GM23338 (cell line): ENCODE measurements at regions not wholly inside any gene's neighbourhood (a gene's known extent, or its start where the extent isn't known, plus 50 kb on each side); places are given as distances from the start of the nearest gene placed in this dataset.

Source experiments
- ATAC-seq: fragments of 200-7000 bp; cut with Tn5 transposase; 3 replicates; pipeline ENCODE4 v1.9.1; 2020
- DNase-seq: peaks from one replicate; pipeline ENCODE4 v3.0.0-alpha.2; 2015; ENCODE audit warnings: low spot score
- H2AFZ ChIP-seq: fragments of 200-600 bp; sonication (generic); 2 replicates; pipeline ENCODE4 v1.8.0; 2016; ENCODE audit warnings: antibody characterized with exemption, mild to moderate bottlenecking, moderate library complexity
- H3F3A ChIP-seq: fragments of 200-600 bp; sonication (generic); replicated peaks from 2 replicates; pipeline ENCODE4 v1.8.0; 2017; ENCODE audit warnings: antibody characterized with exemption, mixed run types, low read depth
- H3K27ac ChIP-seq: fragments of 200-600 bp; sonication (generic); 2 replicates; pipeline ENCODE4 v1.6.1; 2016; ENCODE audit warnings: low read depth
- H3K27me3 ChIP-seq: fragments of 200-600 bp; sonication (generic); 2 replicates; pipeline ENCODE4 v1.8.0; 2016; ENCODE audit warnings: mild to moderate bottlenecking, mixed run types, moderate library complexity; ENCODE audit not compliant: insufficient read depth
- H3K36me3 ChIP-seq: fragments of 200-600 bp; sonication (generic); 2 replicates; pipeline ENCODE4 v1.8.0; 2016; ENCODE audit warnings: mild to moderate bottlenecking; ENCODE audit not compliant: insufficient read depth
- H3K4me1 ChIP-seq: fragments of 200-600 bp; sonication (generic); 2 replicates; pipeline ENCODE4 v1.8.0; 2016; ENCODE audit warnings: mild to moderate bottlenecking, moderate library complexity; ENCODE audit not compliant: insufficient read depth
- H3K4me2 ChIP-seq: fragments of 200-600 bp; sonication (generic); 2 replicates; pipeline ENCODE4 v1.7.1; 2017; ENCODE audit warnings: mixed run types
- H3K4me3 ChIP-seq: fragments of 200-600 bp; sonication (generic); 2 replicates; pipeline ENCODE4 v1.6.1; 2016; ENCODE audit warnings: mixed run types
- H3K79me2 ChIP-seq: fragments of 200-600 bp; sonication (generic); replicated peaks from 2 replicates; pipeline ENCODE4 v1.8.0; 2017; ENCODE audit warnings: mild to moderate bottlenecking; ENCODE audit not compliant: insufficient read depth
- H3K9me2 ChIP-seq: fragments of 200-600 bp; sonication (generic); 2 replicates; pipeline ENCODE4 v1.8.0; 2017; ENCODE audit not compliant: insufficient read depth
- H4K20me1 ChIP-seq: fragments of 200-600 bp; sonication (generic); replicated peaks from 2 replicates; pipeline ENCODE4 v1.8.0; 2017; ENCODE audit warnings: mild to moderate bottlenecking; ENCODE audit not compliant: insufficient read depth
- H3K27ac Mint-ChIP-seq: 2 replicates; pipeline ENCODE4 v1.8.0; 2020; ENCODE audit warnings: inconsistent platforms, mild to moderate bottlenecking, moderate library complexity, mixed read lengths
- H3K27me3 Mint-ChIP-seq: 3 replicates; pipeline ENCODE4 v1.8.0; 2022; ENCODE audit warnings: low read depth, mild to moderate bottlenecking, moderate library complexity, mixed read lengths, inconsistent platforms; ENCODE audit not compliant: insufficient read depth, poor library complexity
- H3K36me3 Mint-ChIP-seq: 3 replicates; pipeline ENCODE4 v1.8.0; 2021; ENCODE audit warnings: low read depth, mild to moderate bottlenecking, inconsistent platforms, moderate library complexity, mixed read lengths
- H3K4me1 Mint-ChIP-seq: 3 replicates; pipeline ENCODE4 v1.8.0; 2020; ENCODE audit warnings: mild to moderate bottlenecking, inconsistent platforms, mixed read lengths
- H3K4me3 Mint-ChIP-seq: 3 replicates; pipeline ENCODE4 v1.8.0; 2021; ENCODE audit warnings: moderate library complexity, mild to moderate bottlenecking, inconsistent platforms, mixed read lengths
- H3K9me3 Mint-ChIP-seq: 3 replicates; pipeline ENCODE4 v1.8.0; 2020; ENCODE audit warnings: moderate library complexity, mild to moderate bottlenecking, inconsistent platforms, mixed read lengths
- CTCF ChIP-seq, 2 experiments: fragments of 200-600 bp in 1 of 2; sonication (generic) in 1 of 2; conservative IDR thresholded peaks; 2 replicates each; pipeline versions ENCODE4 v1.5.1 to v1.6.1; 2016 to 2017; ENCODE audit warnings: antibody characterized with exemption in 2 of 2, low read depth in 2 of 2, mild to moderate bottlenecking in 2 of 2, moderate library complexity in 1 of 2
- EZH2 ChIP-seq: fragments of 200-600 bp; sonication (generic); IDR thresholded peaks from one replicate; pipeline ENCODE4 v1.8.0; 2017; ENCODE audit warnings: antibody characterized with exemption, mild to moderate bottlenecking, low read depth; ENCODE audit not compliant: unreplicated experiment
- NANOG ChIP-seq: IDR thresholded peaks from 2 replicates; pipeline ENCODE4 v1.6.1; 2016; ENCODE audit warnings: antibody characterized with exemption, borderline replicate concordance
- POLR2AphosphoS5 ChIP-seq: IDR thresholded peaks from 2 replicates; pipeline ENCODE4 v1.6.1; 2016; ENCODE audit warnings: antibody characterized with exemption, low read depth
- REST ChIP-seq: IDR thresholded peaks from one replicate; pipeline ENCODE4 v1.6.1; 2018; ENCODE audit warnings: antibody characterized with exemption; ENCODE audit not compliant: unreplicated experiment
- ZNF462 ChIP-seq: fragments of 250-450 bp; sonication (Bioruptor Pico); IDR thresholded peaks from 2 replicates; pipeline ENCODE4 v1.5.0; 2020; ENCODE audit warnings: mild to moderate bottlenecking, moderate library complexity

- TF ChIP-seq ZNF462 (CRISPR knock-in tag) = no peak
These were observed 300.2 kb downstream of the MAP2K6 start (continued) for GRCh38 chr17:69714669-69715068.

- Histone ChIP-seq H3K4me3 (no peak overlapping the region), H3K79me2 (no peaks in the 10 kb centered on the region), H3F3A (no peaks in the 10 kb centered on the region), H3K36me3 (no peaks in the 10 kb centered on the region), H3K4me1 (no peaks in the 10 kb centered on the region), H3K9me2 (no peaks in the 10 kb centered on the region), H3K27ac (no peak overlapping the region), H3K27me3 (no peaks in the 10 kb centered on the region), H2AFZ (no peak overlapping the region), H3K4me2 (no peak overlapping the region), H4K20me1 (no peaks in the 10 kb centered on the region)
- DNase-seq = no peak
- no peaks in the 10 kb centered on the region for H3K36me3 Mint-ChIP-seq
- no peak for ATAC-seq
- no peak overlapping the region for H3K4me3 Mint-ChIP-seq
- no peaks in the 10 kb centered on the region for H3K9me3 Mint-ChIP-seq
- no peaks in the 10 kb centered on the region for H3K27me3 Mint-ChIP-seq
- no peaks in the 10 kb centered on the region for H3K4me1 Mint-ChIP-seq
- no peak overlapping the region for H3K27ac Mint-ChIP-seq
- TF ChIP-seq NANOG = no peak
- no peak for TF ChIP-seq CTCF (conservative IDR thresholded peaks at IDR 0.05; ENCODE audit: low read depth in 2 of 2)
- no peak for TF ChIP-seq POLR2AphosphoS5
- TF ChIP-seq EZH2 = no peak
- TF ChIP-seq REST = no peak
These were observed 301.2 kb downstream of the MAP2K6 start for GRCh38 chr17:69715656-69716055.
